ENCODE measurements at regions not wholly inside any gene's neighbourhood (a gene's known extent, or its start where the extent isn't known, plus 50 kb on each side); places are given as distances from the start of the nearest gene placed in this dataset.

DNA sequence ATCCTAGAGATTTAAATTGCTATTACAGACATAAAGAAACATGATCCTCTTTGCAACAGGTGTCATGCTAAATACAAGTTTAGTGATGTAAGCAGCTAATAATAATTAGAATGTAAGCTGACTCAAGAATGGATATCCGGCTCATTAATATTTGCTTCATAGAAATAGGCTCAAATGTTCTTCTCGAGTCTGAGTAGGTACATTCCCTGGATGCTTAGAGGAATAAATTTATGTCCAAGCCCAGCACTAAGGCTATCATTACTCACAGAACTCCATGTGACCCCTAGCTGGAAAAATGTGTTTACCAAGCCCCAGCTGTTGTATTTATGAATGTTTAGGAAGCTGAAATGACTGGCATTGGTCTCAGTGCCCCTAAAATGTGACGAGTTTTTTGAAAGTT, 87.6 kb upstream of the TSPAN7 start:
- H3K9me3 ChIP-seq (ENCODE audit: control insufficient read depth, insufficient read depth, low read depth, low read length): no peaks in the 10 kb centered on the region

DNA sequence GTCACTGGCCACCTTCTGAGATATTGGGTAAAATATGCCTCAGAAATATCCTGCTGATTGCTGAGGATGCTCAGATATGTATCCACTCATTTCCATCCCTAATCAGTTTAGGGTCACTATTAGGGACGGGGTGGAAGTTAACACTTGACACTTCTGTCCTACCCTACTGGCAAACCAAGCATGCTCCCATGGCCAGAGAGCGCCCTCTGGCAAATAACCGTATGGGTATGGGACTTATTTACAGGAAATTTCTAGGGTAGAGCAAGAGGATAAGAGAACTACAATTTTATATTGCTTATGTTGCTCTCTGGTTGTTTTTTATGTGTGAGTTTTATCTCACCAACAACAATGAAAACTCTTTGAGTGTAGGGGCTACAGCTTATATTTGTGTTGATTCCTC, 86.8 kb upstream of the TSPAN7 start:
- ChIA-PET CTCF (no interaction called here), POLR2A (no interaction called here)
- H3K4me1 ChIP-seq (ENCODE audit: control insufficient read depth, insufficient read depth, low read length): no peaks in the 10 kb centered on the region
- no peak for TF ChIP-seq ZNF19 (tag by site-specific recombination; IDR thresholded peaks at IDR 0.05; ENCODE audit: low read depth)
- no peak for TF ChIP-seq ZBTB17 (tag by site-specific recombination; IDR thresholded peaks at IDR 0.05)
- H3K4me3 ChIP-seq (ENCODE audit: low read depth, low read length): no peak overlapping the region
- H3K36me3 ChIP-seq (ENCODE audit: control insufficient read depth in 2 of 2, insufficient read depth in 1 of 2, low read length in 2 of 2): no peaks in the 10 kb centered on the region
- H3K27ac ChIP-seq (ENCODE audit: extremely low read depth, low read depth, low read length): no peak overlapping the region
- H3K9me3 ChIP-seq (ENCODE audit: control insufficient read depth, insufficient read depth, low read depth, low read length): no peaks in the 10 kb centered on the region

More for the DNA sequence above, 87.6 kb upstream of the TSPAN7 start:
- POLR2A ChIA-PET: no interaction called here
- Histone ChIP-seq H3K36me3 (ENCODE audit: control insufficient read depth in 2 of 2, insufficient read depth in 1 of 2, low read length in 2 of 2) (no peaks in the 10 kb centered on the region), H3K4me3 (ENCODE audit: low read depth, low read length) (no peak overlapping the region), H3K27ac (ENCODE audit: extremely low read depth, low read depth, low read length) (no peak overlapping the region), H3K4me1 (ENCODE audit: control insufficient read depth, insufficient read depth, low read length) (no peaks in the 10 kb centered on the region)
- CTCF ChIA-PET: interaction anchor here (0.5 kb wide), 1 partner anchor 1430 kb away, joined by 3 read pairs; no protein-coding TSS in a partner anchor
- TF ChIP-seq SCRT1 (tag by site-specific recombination; IDR thresholded peaks at IDR 0.05; ENCODE audit: borderline replicate concordance): no peak
- no peak for TF ChIP-seq ZNF843 (tag by site-specific recombination; IDR thresholded peaks at IDR 0.05)
- peak; percentile 57; the same call in 1 of the 2 replicates for TF ChIP-seq SCRT2 (tag by site-specific recombination; IDR thresholded peaks at IDR 0.05)

DNA sequence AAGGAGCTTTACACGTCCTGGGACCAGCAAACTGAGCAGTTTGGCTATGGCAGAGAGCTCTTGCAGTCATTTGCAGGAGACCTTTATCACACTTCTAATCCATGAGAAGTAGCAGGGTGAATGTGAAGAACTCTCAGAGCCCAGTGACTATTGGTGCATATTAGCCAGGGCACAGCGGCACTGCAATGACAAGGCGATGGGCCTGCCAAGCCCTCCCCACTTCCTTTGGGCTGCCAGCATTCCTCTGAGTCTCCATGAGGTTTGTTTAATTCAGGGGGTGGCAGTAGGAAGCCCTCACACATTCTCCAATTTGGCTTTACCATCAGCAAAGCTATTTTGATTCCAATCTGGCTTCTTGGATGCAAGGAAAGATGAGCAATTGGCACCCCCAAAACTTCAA, 79.2 kb upstream of the TSPAN7 start:
- Histone ChIP-seq H3K36me3 (ENCODE audit: control insufficient read depth in 2 of 2, insufficient read depth in 1 of 2, low read length in 2 of 2) (no peaks in the 10 kb centered on the region), H3K4me1 (ENCODE audit: control insufficient read depth, insufficient read depth, low read length) (no peaks in the 10 kb centered on the region), H3K27ac (ENCODE audit: extremely low read depth, low read depth, low read length) (no peak overlapping the region), H3K4me3 (ENCODE audit: low read depth, low read length) (no peak overlapping the region), H3K9me3 (ENCODE audit: control insufficient read depth, insufficient read depth, low read depth, low read length) (no peaks in the 10 kb centered on the region)
- TF ChIP-seq, protein P1, sequence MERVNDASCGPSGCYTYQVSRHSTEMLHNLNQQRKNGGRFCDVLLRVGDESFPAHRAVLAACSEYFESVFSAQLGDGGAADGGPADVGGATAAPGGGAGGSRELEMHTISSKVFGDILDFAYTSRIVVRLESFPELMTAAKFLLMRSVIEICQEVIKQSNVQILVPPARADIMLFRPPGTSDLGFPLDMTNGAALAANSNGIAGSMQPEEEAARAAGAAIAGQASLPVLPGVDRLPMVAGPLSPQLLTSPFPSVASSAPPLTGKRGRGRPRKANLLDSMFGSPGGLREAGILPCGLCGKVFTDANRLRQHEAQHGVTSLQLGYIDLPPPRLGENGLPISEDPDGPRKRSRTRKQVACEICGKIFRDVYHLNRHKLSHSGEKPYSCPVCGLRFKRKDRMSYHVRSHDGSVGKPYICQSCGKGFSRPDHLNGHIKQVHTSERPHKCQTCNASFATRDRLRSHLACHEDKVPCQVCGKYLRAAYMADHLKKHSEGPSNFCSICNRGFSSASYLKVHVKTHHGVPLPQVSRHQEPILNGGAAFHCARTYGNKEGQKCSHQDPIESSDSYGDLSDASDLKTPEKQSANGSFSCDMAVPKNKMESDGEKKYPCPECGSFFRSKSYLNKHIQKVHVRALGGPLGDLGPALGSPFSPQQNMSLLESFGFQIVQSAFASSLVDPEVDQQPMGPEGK (tag by site-specific recombination; IDR thresholded peaks at IDR 0.05): no peak
- TF ChIP-seq ZNF514 (tag by site-specific recombination; IDR thresholded peaks at IDR 0.05) (no peak), ZNF701 (tag by site-specific recombination; IDR thresholded peaks at IDR 0.05) (no peak), ZNF324 (tag by site-specific recombination; IDR thresholded peaks at IDR 0.05) (no peak), PRDM1 (tag by site-specific recombination; IDR thresholded peaks at IDR 0.05) (no peak), ZNF473 (tag by site-specific recombination; IDR thresholded peaks at IDR 0.05) (no peak), OVOL3 (tag by site-specific recombination; IDR thresholded peaks at IDR 0.05) (no peak), SETDB1 (IDR thresholded peaks at IDR 0.05; ENCODE audit: insufficient read length, low read length) (no peak), BCL11B (tag by site-specific recombination; IDR thresholded peaks at IDR 0.05; ENCODE audit: low read depth) (no peak), SCRT1 (tag by site-specific recombination; IDR thresholded peaks at IDR 0.05; ENCODE audit: borderline replicate concordance) (no peak), ZNF175 (tag by site-specific recombination; IDR thresholded peaks at IDR 0.05) (no peak), ZNF16 (tag by site-specific recombination; IDR thresholded peaks at IDR 0.05; ENCODE audit: low read depth) (no peak), ZNF174 (tag by site-specific recombination; IDR thresholded peaks at IDR 0.05) (no peak), ZNF555 (tag by site-specific recombination; conservative IDR thresholded peaks at IDR 0.05) (no peak)
- TF ChIP-seq, protein P2, sequence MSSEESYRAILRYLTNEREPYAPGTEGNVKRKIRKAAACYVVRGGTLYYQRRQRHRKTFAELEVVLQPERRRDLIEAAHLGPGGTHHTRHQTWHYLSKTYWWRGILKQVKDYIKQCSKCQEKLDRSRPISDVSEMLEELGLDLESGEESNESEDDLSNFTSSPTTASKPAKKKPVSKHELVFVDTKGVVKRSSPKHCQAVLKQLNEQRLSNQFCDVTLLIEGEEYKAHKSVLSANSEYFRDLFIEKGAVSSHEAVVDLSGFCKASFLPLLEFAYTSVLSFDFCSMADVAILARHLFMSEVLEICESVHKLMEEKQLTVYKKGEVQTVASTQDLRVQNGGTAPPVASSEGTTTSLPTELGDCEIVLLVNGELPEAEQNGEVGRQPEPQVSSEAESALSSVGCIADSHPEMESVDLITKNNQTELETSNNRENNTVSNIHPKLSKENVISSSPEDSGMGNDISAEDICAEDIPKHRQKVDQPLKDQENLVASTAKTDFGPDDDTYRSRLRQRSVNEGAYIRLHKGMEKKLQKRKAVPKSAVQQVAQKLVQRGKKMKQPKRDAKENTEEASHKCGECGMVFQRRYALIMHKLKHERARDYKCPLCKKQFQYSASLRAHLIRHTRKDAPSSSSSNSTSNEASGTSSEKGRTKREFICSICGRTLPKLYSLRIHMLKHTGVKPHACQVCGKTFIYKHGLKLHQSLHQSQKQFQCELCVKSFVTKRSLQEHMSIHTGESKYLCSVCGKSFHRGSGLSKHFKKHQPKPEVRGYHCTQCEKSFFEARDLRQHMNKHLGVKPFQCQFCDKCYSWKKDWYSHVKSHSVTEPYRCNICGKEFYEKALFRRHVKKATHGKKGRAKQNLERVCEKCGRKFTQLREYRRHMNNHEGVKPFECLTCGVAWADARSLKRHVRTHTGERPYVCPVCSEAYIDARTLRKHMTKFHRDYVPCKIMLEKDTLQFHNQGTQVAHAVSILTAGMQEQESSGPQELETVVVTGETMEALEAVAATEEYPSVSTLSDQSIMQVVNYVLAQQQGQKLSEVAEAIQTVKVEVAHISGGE (tag by site-specific recombination; conservative IDR thresholded peaks at IDR 0.05; ENCODE audit: low read depth): no peak
- TF ChIP-seq, protein P3, sequence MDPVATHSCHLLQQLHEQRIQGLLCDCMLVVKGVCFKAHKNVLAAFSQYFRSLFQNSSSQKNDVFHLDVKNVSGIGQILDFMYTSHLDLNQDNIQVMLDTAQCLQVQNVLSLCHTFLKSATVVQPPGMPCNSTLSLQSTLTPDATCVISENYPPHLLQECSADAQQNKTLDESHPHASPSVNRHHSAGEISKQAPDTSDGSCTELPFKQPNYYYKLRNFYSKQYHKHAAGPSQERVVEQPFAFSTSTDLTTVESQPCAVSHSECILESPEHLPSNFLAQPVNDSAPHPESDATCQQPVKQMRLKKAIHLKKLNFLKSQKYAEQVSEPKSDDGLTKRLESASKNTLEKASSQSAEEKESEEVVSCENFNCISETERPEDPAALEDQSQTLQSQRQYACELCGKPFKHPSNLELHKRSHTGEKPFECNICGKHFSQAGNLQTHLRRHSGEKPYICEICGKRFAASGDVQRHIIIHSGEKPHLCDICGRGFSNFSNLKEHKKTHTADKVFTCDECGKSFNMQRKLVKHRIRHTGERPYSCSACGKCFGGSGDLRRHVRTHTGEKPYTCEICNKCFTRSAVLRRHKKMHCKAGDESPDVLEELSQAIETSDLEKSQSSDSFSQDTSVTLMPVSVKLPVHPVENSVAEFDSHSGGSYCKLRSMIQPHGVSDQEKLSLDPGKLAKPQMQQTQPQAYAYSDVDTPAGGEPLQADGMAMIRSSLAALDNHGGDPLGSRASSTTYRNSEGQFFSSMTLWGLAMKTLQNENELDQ (tag by site-specific recombination; IDR thresholded peaks at IDR 0.05; ENCODE audit: low read depth): no peak
- CTCF ChIA-PET: no interaction called here
- POLR2A ChIA-PET: no interaction called here

All from HEK293 (cell line).